ENCODE measurements at regions not wholly inside any gene's neighbourhood (a gene's known extent, or its start where the extent isn't known, plus 50 kb on each side); places are given as distances from the start of the nearest gene placed in this dataset.

DNA sequence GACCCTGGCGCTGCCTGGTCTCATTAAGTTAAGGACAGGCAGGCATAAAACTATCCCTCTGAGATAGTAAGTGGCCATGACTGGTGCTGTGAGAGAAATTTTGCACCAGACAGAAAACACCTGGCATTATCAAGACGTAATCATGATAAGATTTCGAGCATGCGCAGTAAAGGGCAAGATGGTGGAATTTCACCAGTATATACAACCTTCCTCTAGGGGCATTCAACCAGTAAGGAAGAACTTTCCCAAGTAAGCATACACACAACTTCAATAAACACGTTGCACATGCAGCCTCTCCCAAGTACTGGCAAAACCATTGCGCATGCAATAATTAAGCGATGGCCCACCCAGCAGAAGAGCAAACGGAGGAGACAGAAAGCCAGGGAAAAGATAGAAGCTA is 1376.4 kb upstream of the CRIM1 start:
- TF ChIP-seq CTCF (IDR thresholded peaks at IDR 0.05; ENCODE audit: poor library complexity, severe bottlenecking), result no peak
- no peak for TF ChIP-seq SMC3 (conservative IDR thresholded peaks at IDR 0.05; ENCODE audit: poor library complexity)
- no peak for TF ChIP-seq POLR2AphosphoS5 (IDR thresholded peaks at IDR 0.05)
